Uterus (tissue), 2 donors: ENCODE measurements at regions not wholly inside any gene's neighbourhood (a gene's known extent, or its start where the extent isn't known, plus 50 kb on each side); places are given as distances from the start of the nearest gene placed in this dataset.

Experiments
- CTCF ChIP-seq, 4 experiments: fragments of 200-600 bp in 2 of 4; fragments of 450-650 bp in 2 of 4; sonication (generic) in 2 of 4; IDR thresholded peaks; one replicate each; pipeline ENCODE4 v1.5.1; 2016 to 2019; ENCODE audit warnings: antibody characterized with exemption in 4 of 4, mild to moderate bottlenecking in 2 of 4, moderate library complexity in 1 of 4
- POLR2A ChIP-seq, 2 donors: fragments of 450-650 bp; IDR thresholded peaks; one replicate each; pipeline ENCODE4 v1.6.1; 2016; ENCODE audit warnings: antibody characterized with exemption in 2 of 2, mild to moderate bottlenecking in 1 of 2, moderate library complexity in 1 of 2

GRCh38 chrX:131830400-131831184 is 192.5 kb upstream of the STK26 start:
- peak; percentile 50 to 65 (median 60) for TF ChIP-seq CTCF (IDR thresholded peaks at IDR 0.05)
- TF ChIP-seq POLR2A (IDR thresholded peaks at IDR 0.05) = no peak
